H1 (cell line): ENCODE measurements at regions not wholly inside any gene's neighbourhood (a gene's known extent, or its start where the extent isn't known, plus 50 kb on each side); places are given as distances from the start of the nearest gene placed in this dataset.

ENCODE experiments used
- FOSL1 ChIP-seq: IDR thresholded peaks from 2 replicates; pipeline ENCODE4 v1.6.1; 2011; ENCODE audit warnings: mild to moderate bottlenecking, low read depth, low read length, moderate library complexity; ENCODE audit not compliant: insufficient read depth
- GABPA ChIP-seq: IDR thresholded peaks from 2 replicates; pipeline ENCODE4 v1.6.1; 2011; ENCODE audit warnings: mild to moderate bottlenecking, low read length, moderate library complexity, borderline replicate concordance; ENCODE audit not compliant: insufficient read depth
- RAD21 ChIP-seq, 2 experiments: IDR thresholded peaks in 1 of 2; conservative IDR thresholded peaks in 1 of 2; 2 replicates each; pipeline ENCODE4 v1.6.1; 2011; ENCODE audit warnings: low read depth in 2 of 2, low read length in 2 of 2, improper control_type of control experiment in 1 of 2, inconsistent platforms in 1 of 2, mild to moderate bottlenecking in 1 of 2, moderate library complexity in 1 of 2
- TCF12 ChIP-seq: IDR thresholded peaks from 2 replicates; pipeline ENCODE4 v1.6.1; 2011; ENCODE audit warnings: low read depth, mild to moderate bottlenecking, low read length

- TF ChIP-seq RAD21 (IDR thresholded peaks at IDR 0.05 in 1 of 2, conservative IDR thresholded peaks at IDR 0.05 in 1 of 2; ENCODE audit: low read depth in 2 of 2, low read length in 2 of 2), result no peak
- TF ChIP-seq FOSL1, result no peak
- no peak for TF ChIP-seq TCF12
- no peak for TF ChIP-seq GABPA
Observed at GRCh38 chr3:162385387-162385786, 888.8 kb downstream of the OTOL1 start (continued).
